Neural progenitor cell (in vitro differentiated cells): ENCODE measurements at regions not wholly inside any gene's neighbourhood (a gene's known extent, or its start where the extent isn't known, plus 50 kb on each side); places are given as distances from the start of the nearest gene placed in this dataset.

Source experiments
- EZH2 ChIP-seq: fragments of 200-600 bp; sonication (generic); IDR thresholded peaks from 2 replicates; pipeline ENCODE4 v1.6.1; 2017; ENCODE audit warnings: antibody characterized with exemption, mild to moderate bottlenecking, moderate library complexity
- EZH2phosphoT487 ChIP-seq: fragments of 200-600 bp; sonication (generic); IDR thresholded peaks from 2 replicates; pipeline ENCODE4 v1.6.1; 2017; ENCODE audit warnings: antibody characterized with exemption
- TF ChIP-seq, protein P1 (sequence below): fragments of 200-600 bp; sonication (generic); IDR thresholded peaks from 2 replicates; pipeline ENCODE4 v1.5.1; 2017; ENCODE audit warnings: antibody characterized with exemption, mild to moderate bottlenecking

DNA sequence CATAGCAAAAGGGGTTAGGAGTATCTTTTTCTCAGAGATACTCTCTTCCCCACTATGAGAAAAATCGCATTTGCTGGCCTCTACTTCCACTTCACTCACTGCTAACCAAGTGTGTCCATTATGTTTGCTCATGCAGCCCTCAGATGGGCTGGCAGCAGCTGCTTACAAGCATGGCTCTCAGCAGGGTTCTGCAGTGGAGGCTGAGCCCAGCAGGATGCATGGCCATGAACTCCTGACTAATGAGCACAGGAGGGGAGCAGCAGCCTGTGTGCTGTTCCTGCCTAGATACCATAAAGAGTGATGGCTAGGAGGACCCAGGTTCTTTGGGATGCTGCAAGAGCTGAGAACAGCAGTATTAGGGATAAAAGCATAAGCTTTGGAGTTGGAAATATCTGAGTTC lies 316.9 kb upstream of the THSD7B start:
- TF ChIP-seq, protein P1, sequence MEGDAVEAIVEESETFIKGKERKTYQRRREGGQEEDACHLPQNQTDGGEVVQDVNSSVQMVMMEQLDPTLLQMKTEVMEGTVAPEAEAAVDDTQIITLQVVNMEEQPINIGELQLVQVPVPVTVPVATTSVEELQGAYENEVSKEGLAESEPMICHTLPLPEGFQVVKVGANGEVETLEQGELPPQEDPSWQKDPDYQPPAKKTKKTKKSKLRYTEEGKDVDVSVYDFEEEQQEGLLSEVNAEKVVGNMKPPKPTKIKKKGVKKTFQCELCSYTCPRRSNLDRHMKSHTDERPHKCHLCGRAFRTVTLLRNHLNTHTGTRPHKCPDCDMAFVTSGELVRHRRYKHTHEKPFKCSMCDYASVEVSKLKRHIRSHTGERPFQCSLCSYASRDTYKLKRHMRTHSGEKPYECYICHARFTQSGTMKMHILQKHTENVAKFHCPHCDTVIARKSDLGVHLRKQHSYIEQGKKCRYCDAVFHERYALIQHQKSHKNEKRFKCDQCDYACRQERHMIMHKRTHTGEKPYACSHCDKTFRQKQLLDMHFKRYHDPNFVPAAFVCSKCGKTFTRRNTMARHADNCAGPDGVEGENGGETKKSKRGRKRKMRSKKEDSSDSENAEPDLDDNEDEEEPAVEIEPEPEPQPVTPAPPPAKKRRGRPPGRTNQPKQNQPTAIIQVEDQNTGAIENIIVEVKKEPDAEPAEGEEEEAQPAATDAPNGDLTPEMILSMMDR: no peak
- TF ChIP-seq EZH2 (no peak), EZH2phosphoT487 (no peak)
